H9 (cell line): ENCODE measurements at regions not wholly inside any gene's neighbourhood (a gene's known extent, or its start where the extent isn't known, plus 50 kb on each side); places are given as distances from the start of the nearest gene placed in this dataset.
"Not testable (repeated sequence)": the region's sequence is repeated elsewhere in the genome, so short reads cannot be mapped to it uniquely, and the experiment has no call there.

ENCODE experiments used
- DNase-seq: peaks from one replicate; pipeline ENCODE4 v3.0.0-alpha.2; 2017
- H2AFZ ChIP-seq: one replicate; pipeline ENCODE4 v1.6.1; 2013; ENCODE audit warnings: mild to moderate bottlenecking, low read length, control low read depth, moderate library complexity
- H2AK5ac ChIP-seq: 2 replicates; pipeline ENCODE4 v1.6.1; 2013; ENCODE audit warnings: low read length, control low read depth, mixed read lengths; ENCODE audit not compliant: insufficient read length
- H2BK120ac ChIP-seq: one replicate; pipeline ENCODE4 v1.6.1; 2013; ENCODE audit warnings: low read depth, mild to moderate bottlenecking, low read length, control low read depth, inconsistent platforms; ENCODE audit not compliant: poor library complexity, severe bottlenecking
- H2BK12ac ChIP-seq: 2 replicates; pipeline ENCODE4 v1.6.1; 2013; ENCODE audit warnings: low read length, control low read depth, mixed read lengths, low read depth; ENCODE audit not compliant: insufficient read length
- H2BK15ac ChIP-seq: 2 replicates; pipeline ENCODE4 v1.6.1; 2013; ENCODE audit warnings: low read depth, low read length, control low read depth
- H2BK20ac ChIP-seq: one replicate; pipeline ENCODE4 v1.6.1; 2013; ENCODE audit warnings: low read depth, mild to moderate bottlenecking, low read length, control low read depth, inconsistent platforms; ENCODE audit not compliant: poor library complexity, severe bottlenecking
- H2BK5ac ChIP-seq: 2 replicates; pipeline ENCODE4 v1.6.1; 2013; ENCODE audit warnings: low read length, control low read depth, mixed read lengths; ENCODE audit not compliant: insufficient read length
- H3K14ac ChIP-seq: 2 replicates; pipeline ENCODE4 v1.6.1; 2013; ENCODE audit warnings: low read length, control low read depth; ENCODE audit not compliant: insufficient read depth
- H3K18ac ChIP-seq: 2 replicates; pipeline ENCODE4 v1.6.1; 2013; ENCODE audit warnings: low read depth, mild to moderate bottlenecking, mixed read lengths, low read length, control low read depth; ENCODE audit not compliant: insufficient read length
- H3K23ac ChIP-seq: 2 replicates; pipeline ENCODE4 v1.6.1; 2013; ENCODE audit warnings: low read length, control low read depth, mixed read lengths, low read depth; ENCODE audit not compliant: insufficient read length
- H3K23me2 ChIP-seq: 2 replicates; pipeline ENCODE4 v1.6.1; 2013; ENCODE audit warnings: low read depth, mild to moderate bottlenecking, mixed read lengths, low read length, control low read depth; ENCODE audit not compliant: insufficient read length, poor library complexity, severe bottlenecking
- H3K27ac ChIP-seq: 2 replicates; pipeline ENCODE4 v1.5.1; 2013; ENCODE audit warnings: low read length, control low read depth, mixed read lengths, low read depth; ENCODE audit not compliant: insufficient read length
- H3K27me3 ChIP-seq: 2 replicates; pipeline ENCODE4 v1.6.1; 2013; ENCODE audit warnings: low read length, control low read depth, inconsistent platforms; ENCODE audit not compliant: insufficient read depth
- H3K4ac ChIP-seq: 2 replicates; pipeline ENCODE4 v1.6.1; 2013; ENCODE audit warnings: low read depth, mild to moderate bottlenecking, control low read depth, inconsistent platforms, low read length, moderate library complexity
- H3K4me1 ChIP-seq: 2 replicates; pipeline ENCODE4 v1.6.1; 2013; ENCODE audit warnings: low read length, control low read depth, inconsistent platforms; ENCODE audit not compliant: insufficient read depth
- H3K4me2 ChIP-seq: 2 replicates; pipeline ENCODE4 v1.6.1; 2013; ENCODE audit warnings: low read length, control low read depth, mixed read lengths; ENCODE audit not compliant: insufficient read length, insufficient read depth
- H3K56ac ChIP-seq: 2 replicates; pipeline ENCODE4 v1.6.1; 2013; ENCODE audit warnings: low read depth, mild to moderate bottlenecking, mixed read lengths, low read length, control low read depth; ENCODE audit not compliant: insufficient read length
- H3K79me1 ChIP-seq: 2 replicates; pipeline ENCODE4 v1.6.1; 2013; ENCODE audit warnings: low read depth, mild to moderate bottlenecking, moderate library complexity, low read length, control low read depth, inconsistent platforms; ENCODE audit not compliant: insufficient read depth, poor library complexity, severe bottlenecking
- H3K79me2 ChIP-seq: 2 replicates; pipeline ENCODE4 v1.6.1; 2013; ENCODE audit warnings: low read length, control low read depth, inconsistent platforms; ENCODE audit not compliant: insufficient read depth
- H3K9ac ChIP-seq: 2 replicates; pipeline ENCODE4 v1.6.1; 2013; ENCODE audit warnings: low read length, control low read depth, mixed read lengths; ENCODE audit not compliant: insufficient read length; ENCODE audit errors: extremely low read depth
- H3K9me3 ChIP-seq: one replicate; pipeline ENCODE4 v1.6.1; 2013; ENCODE audit warnings: low read depth, low read length, inconsistent platforms; ENCODE audit not compliant: control insufficient read depth
- H3T11ph ChIP-seq: one replicate; pipeline ENCODE4 v1.6.1; 2013; ENCODE audit warnings: mild to moderate bottlenecking, low read length, control low read depth, inconsistent platforms
- H4K20me1 ChIP-seq: one replicate; pipeline ENCODE4 v1.6.1; 2013; ENCODE audit not compliant: control insufficient read depth, insufficient read length, insufficient read depth
- H4K5ac ChIP-seq: 2 replicates; pipeline ENCODE4 v1.6.1; 2013; ENCODE audit warnings: low read depth, mild to moderate bottlenecking, mixed read lengths, low read length, control low read depth; ENCODE audit not compliant: insufficient read length
- H4K8ac ChIP-seq: replicated peaks from 2 replicates; pipeline ENCODE4 v1.6.1; 2013; ENCODE audit warnings: low read length, control low read depth, mixed read lengths, low read depth; ENCODE audit not compliant: insufficient read length
- H4K91ac ChIP-seq: 2 replicates; pipeline ENCODE4 v1.6.1; 2013; ENCODE audit warnings: low read depth, mild to moderate bottlenecking, moderate library complexity, mixed read lengths, low read length, control low read depth; ENCODE audit not compliant: insufficient read length
- H3K27ac Mint-ChIP-seq, 3 experiments: 2 replicates in 2 of 3; 3 replicates in 1 of 3; pipeline ENCODE4 v1.8.0; 2020 to 2021; ENCODE audit warnings: mixed read lengths in 3 of 3, mild to moderate bottlenecking in 1 of 3, moderate library complexity in 1 of 3
- H3K27me3 Mint-ChIP-seq: 2 replicates; pipeline ENCODE4 v1.8.0; 2021; ENCODE audit warnings: low read depth, mild to moderate bottlenecking, moderate library complexity, mixed read lengths
- H3K36me3 Mint-ChIP-seq, 3 experiments: 2 replicates in 2 of 3; 3 replicates in 1 of 3; pipeline ENCODE4 v1.8.0; 2020 to 2021; ENCODE audit warnings: low read depth in 3 of 3, mixed read lengths in 3 of 3; ENCODE audit not compliant: insufficient read depth in 1 of 3
- H3K4me1 Mint-ChIP-seq, 2 experiments: 2 replicates each; pipeline ENCODE4 v1.8.0; 2020; ENCODE audit warnings: mixed read lengths in 2 of 2
- H3K4me3 Mint-ChIP-seq, 2 experiments: 2 replicates in 1 of 2; 3 replicates in 1 of 2; pipeline ENCODE4 v1.8.0; 2020 to 2021; ENCODE audit warnings: mild to moderate bottlenecking in 2 of 2, mixed read lengths in 2 of 2, moderate library complexity in 1 of 2
- H3K9me3 Mint-ChIP-seq, 2 experiments: 2 replicates in 1 of 2; 3 replicates in 1 of 2; pipeline ENCODE4 v1.8.0; 2020; ENCODE audit warnings: mild to moderate bottlenecking in 2 of 2, mixed read lengths in 2 of 2, moderate library complexity in 1 of 2
- CTCF ChIP-seq: fragments of 200-600 bp; sonication (generic); conservative IDR thresholded peaks from 3 replicates; pipeline ENCODE4 v1.8.0; 2021; ENCODE audit warnings: antibody characterized with exemption, mild to moderate bottlenecking
- whole genome bisulfite sequencing: extraction: QIAGEN DNeasy Blood & Tissue Kit; methylation state at CpG from one replicate; pipeline ENCODE4 v1.1.7; 2013; ENCODE audit warnings: missing lambda C conversion rate, low lambda C conversion rate, mixed read lengths; ENCODE audit not compliant: insufficient read length; ENCODE audit errors: extremely low coverage; 5-methylcytosine and 5-hydroxymethylcytosine counted together

GRCh38 chr22:42184852-42185251, 54.2 kb upstream of the CYP2D6 start:
- Histone ChIP-seq H3K18ac (no peak overlapping the region), H4K5ac (no peak overlapping the region), H2BK12ac (no peak overlapping the region), H3T11ph (no peak overlapping the region), H3K23ac (no peak overlapping the region), H2AFZ (no peak overlapping the region), H2AK5ac (no peak overlapping the region), H3K27me3 (no peaks in the 10 kb centered on the region), H3K9me3 (no peaks in the 10 kb centered on the region), H3K79me2 (peaks cover 11% of the 10 kb centered on the region; the same call in 1 of the 2 replicates), H3K4me2 (no peak overlapping the region), H4K8ac (no peak overlapping the region), H3K4me1 (peaks cover 9% of the 10 kb centered on the region; the same call in 1 of the 2 replicates), H2BK15ac (no peak overlapping the region), H3K4ac (no peak overlapping the region), H3K23me2 (no peaks in the 10 kb centered on the region), H3K9ac (no peak overlapping the region), H3K27ac (no peak overlapping the region), H4K91ac (no peak overlapping the region), H3K56ac (no peak overlapping the region), H2BK5ac (no peak overlapping the region), H2BK120ac (no peak overlapping the region), H4K20me1 (no peaks in the 10 kb centered on the region), H3K79me1 (peaks cover 8% of the 10 kb centered on the region), H3K14ac (no peak overlapping the region), H2BK20ac (no peak overlapping the region)
- no peak for TF ChIP-seq CTCF
- no CpG with 5 or more reads among the region's 4 CpGs for WGBS
- no peak for DNase-seq
- Mint-ChIP-seq H3K4me3 (no peak overlapping the region), H3K9me3 (no peaks in the 10 kb centered on the region; a peak in 1 of 5 replicates), H3K36me3 (no peaks in the 10 kb centered on the region; a peak in 2 of 7 replicates), H3K27ac (no peak overlapping the region), H3K4me1 (peaks cover 17 to 19% of the 10 kb centered on the region in 2 experiments), H3K27me3 (no peaks in the 10 kb centered on the region)

DNA sequence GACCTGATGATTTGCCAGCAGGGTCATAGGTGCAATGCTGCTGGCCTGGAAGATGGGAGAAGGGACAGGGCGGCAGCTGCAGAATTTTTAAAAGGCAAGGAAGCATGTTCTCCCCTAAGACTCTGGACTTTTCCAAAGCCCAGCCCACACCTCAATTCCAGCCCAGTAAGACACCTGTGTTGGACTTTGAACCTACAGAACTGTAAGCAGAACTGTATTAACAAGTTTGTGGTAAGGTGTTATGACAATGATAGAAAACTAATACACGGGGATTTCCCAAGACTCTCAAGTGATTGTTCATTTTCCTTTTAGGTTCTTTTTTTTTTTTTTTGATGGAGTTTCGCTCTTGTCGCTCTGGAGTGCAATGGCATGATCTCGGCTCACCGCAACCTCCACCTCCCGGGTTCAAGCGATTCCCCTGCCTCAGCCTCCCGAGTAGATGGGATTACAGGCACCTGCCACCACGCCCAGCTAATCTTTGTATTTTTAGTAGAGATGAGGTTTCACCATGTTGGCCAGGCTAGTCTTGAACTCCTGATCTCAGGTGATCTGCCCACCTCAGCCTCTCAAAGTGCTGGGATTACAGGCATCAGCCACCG, 53.0 kb upstream of the CYP2D6 start:
- H3K79me2 ChIP-seq, H3K36me3 Mint-ChIP-seq, H3K9me3 ChIP-seq: not testable (repeated sequence)

More for the DNA sequence above, 53.0 kb upstream of the CYP2D6 start:
- H3K9ac ChIP-seq, H2AK5ac ChIP-seq, H4K5ac ChIP-seq, H2BK15ac ChIP-seq, H3K18ac ChIP-seq, H3K4ac ChIP-seq, H2BK20ac ChIP-seq, H2BK5ac ChIP-seq, H3K14ac ChIP-seq, H2AFZ ChIP-seq, H2BK12ac ChIP-seq, H4K20me1 ChIP-seq, H2BK120ac ChIP-seq, H3K56ac ChIP-seq, H3K79me1 ChIP-seq, H4K91ac ChIP-seq, H3K27ac ChIP-seq, H4K8ac ChIP-seq, H3T11ph ChIP-seq, DNase-seq, H3K23me2 ChIP-seq, H3K9me3 Mint-ChIP-seq, H3K27me3 Mint-ChIP-seq, H3K4me1 Mint-ChIP-seq, H3K4me2 ChIP-seq, H3K4me3 Mint-ChIP-seq, H3K4me1 ChIP-seq, H3K23ac ChIP-seq, H3K27me3 ChIP-seq: not testable (repeated sequence)
- no CpG with 5 or more reads among the region's 11 CpGs for WGBS
- H3K27ac Mint-ChIP-seq, result peak overlapping the region in 1 of 3 experiments; percentile 14; a peak in 1 of 7 replicates
